Muscle of leg (tissue), 3 donors: ENCODE measurements at regions not wholly inside any gene's neighbourhood (a gene's known extent, or its start where the extent isn't known, plus 50 kb on each side); places are given as distances from the start of the nearest gene placed in this dataset.
"Not testable (repeated sequence)": the region's sequence is repeated elsewhere in the genome, so short reads cannot be mapped to it uniquely, and the experiment has no call there.

Experiments
- DNase-seq: peaks from one replicate; pipeline ENCODE4 v3.0.0; 2013
- H3K27ac ChIP-seq: one replicate; pipeline ENCODE4 v1.5.1; 2013; ENCODE audit warnings: mild to moderate bottlenecking, low read length, control low read depth
- H3K27me3 ChIP-seq: one replicate; pipeline ENCODE4 v1.6.1; 2013; ENCODE audit warnings: low read length; ENCODE audit not compliant: control insufficient read depth, insufficient read depth
- H3K36me3 ChIP-seq: one replicate; pipeline ENCODE4 v1.6.1; 2013; ENCODE audit warnings: low read length; ENCODE audit not compliant: control insufficient read depth, insufficient read depth
- H3K4me1 ChIP-seq: one replicate; pipeline ENCODE4 v1.6.1; 2013; ENCODE audit warnings: low read length; ENCODE audit not compliant: control insufficient read depth, insufficient read depth
- H3K4me3 ChIP-seq: one replicate; pipeline ENCODE4 v1.5.1; 2013; ENCODE audit warnings: low read length, control low read depth
- H3K9me3 ChIP-seq: replicated peaks from 2 replicates; pipeline ENCODE4 v1.6.1; 2013; ENCODE audit warnings: low read depth, low read length; ENCODE audit not compliant: control insufficient read depth
- WGBS: methylation state at CpG from one replicate; pipeline ENCODE4 v1.1.5; 2013; ENCODE audit warnings: missing lambda C conversion rate; ENCODE audit not compliant: insufficient coverage; 5-methylcytosine and 5-hydroxymethylcytosine counted together

DNA sequence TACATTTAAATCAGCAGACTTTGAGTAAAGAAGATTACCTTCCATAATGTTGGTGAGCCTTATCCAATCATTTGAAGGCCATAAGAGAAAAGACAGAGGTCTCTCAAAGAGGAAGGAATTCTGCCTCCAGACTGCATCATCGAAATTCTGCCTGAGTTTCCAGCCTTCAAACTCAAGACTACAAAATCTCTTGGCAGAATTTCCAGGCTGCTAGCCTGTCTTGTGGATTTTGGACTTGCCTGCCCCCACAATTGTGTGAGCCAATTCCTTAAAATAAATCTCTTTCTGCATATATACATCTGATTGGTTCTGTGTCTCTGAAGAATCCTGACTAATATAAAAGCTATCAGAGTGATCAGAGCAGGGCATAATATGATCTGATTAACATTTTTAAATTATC lies 216.6 kb upstream of the CPHXL start:
- H3K36me3 ChIP-seq: no peaks in the 10 kb centered on the region
- H3K9me3 ChIP-seq: no peaks in the 10 kb centered on the region
- no peaks in the 10 kb centered on the region for H3K27me3 ChIP-seq
- no peaks in the 10 kb centered on the region for H3K4me1 ChIP-seq
- H3K27ac ChIP-seq: no peak overlapping the region
- 0% methylated on average over 1 of the region's 1 CpG for WGBS
- peak; percentile 46 for DNase-seq
- H3K4me3 ChIP-seq: no peak overlapping the region

DNA sequence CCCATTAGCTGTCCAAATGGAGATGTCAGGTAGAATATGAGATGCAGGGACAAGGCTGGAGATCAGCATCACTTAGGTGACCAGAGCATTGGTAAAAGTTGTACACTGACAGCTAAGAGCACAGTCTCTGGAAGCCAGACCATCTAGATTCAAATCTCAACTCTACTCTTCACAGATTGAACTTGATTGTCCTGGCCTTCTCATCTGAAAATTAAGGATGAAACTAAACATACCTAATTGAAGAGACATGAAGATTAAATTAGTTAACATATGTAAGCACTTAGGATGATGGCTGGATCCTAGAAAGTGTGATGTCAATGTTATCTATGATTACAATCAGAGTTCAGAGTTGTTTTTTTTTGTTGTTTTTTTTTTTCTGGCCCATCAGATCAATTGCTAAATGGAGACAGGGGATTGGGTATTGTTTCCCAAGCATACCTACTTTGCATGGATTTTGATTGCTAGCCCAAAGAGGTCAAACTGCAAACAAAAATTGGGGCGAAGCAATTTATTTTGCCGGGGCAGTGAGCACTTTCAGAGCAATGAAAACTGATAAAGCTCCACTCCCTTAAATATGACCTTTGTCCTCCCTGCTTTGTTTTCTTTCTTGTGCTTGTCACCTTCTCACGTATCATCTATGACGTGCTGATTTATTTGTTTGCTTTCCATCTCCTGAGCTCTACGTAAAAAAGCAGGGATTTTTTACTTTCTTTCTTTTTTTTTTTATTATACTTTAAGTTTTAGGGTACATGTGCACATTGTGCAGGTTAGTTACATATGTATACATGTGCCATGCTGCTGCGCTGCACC lies 217.6 kb upstream of the CPHXL start:
- Histone ChIP-seq H3K9me3 (no peaks in the 10 kb centered on the region), H3K27me3 (no peaks in the 10 kb centered on the region), H3K4me3 (no peak overlapping the region), H3K4me1 (no peaks in the 10 kb centered on the region), H3K36me3 (no peaks in the 10 kb centered on the region), H3K27ac (no peak overlapping the region)
- 79% methylated on average over 2 of the region's 6 CpGs for WGBS
- DNase-seq: no peak

DNA sequence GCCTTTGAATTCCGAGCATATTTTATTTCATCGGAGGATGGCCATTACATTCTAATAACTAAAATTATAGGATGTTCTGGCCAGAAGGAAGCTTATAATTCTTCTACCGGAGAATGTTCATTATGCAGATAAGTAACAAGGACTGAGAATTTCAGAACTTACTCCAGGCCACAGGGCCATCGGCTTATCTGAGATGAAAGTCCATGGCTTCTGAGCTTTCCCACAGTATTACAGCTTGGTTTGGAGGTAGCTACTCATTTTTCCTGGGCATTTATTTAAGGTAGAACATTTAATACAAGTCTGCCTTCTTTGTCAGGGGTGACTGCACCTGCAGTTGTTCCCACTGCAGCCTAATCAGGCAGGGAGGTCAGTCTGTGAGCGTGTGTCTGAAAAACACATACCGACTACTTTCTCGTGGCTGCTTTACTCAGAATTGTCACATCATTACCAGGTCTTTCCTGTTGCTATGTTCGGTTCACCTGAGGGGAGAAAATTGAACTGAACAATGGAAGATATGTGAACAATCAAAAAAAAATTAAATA lies 219.7 kb upstream of the CPHXL start:
- no peaks in the 10 kb centered on the region for H3K9me3 ChIP-seq
- H3K27me3 ChIP-seq: no peaks in the 10 kb centered on the region
- H3K36me3 ChIP-seq: no peaks in the 10 kb centered on the region
- H3K4me3 ChIP-seq: no peak overlapping the region
- H3K4me1 ChIP-seq: no peaks in the 10 kb centered on the region
- H3K27ac ChIP-seq: no peak overlapping the region
- no peak for DNase-seq
- WGBS: no CpG with 5 or more reads among the region's 8 CpGs

DNA sequence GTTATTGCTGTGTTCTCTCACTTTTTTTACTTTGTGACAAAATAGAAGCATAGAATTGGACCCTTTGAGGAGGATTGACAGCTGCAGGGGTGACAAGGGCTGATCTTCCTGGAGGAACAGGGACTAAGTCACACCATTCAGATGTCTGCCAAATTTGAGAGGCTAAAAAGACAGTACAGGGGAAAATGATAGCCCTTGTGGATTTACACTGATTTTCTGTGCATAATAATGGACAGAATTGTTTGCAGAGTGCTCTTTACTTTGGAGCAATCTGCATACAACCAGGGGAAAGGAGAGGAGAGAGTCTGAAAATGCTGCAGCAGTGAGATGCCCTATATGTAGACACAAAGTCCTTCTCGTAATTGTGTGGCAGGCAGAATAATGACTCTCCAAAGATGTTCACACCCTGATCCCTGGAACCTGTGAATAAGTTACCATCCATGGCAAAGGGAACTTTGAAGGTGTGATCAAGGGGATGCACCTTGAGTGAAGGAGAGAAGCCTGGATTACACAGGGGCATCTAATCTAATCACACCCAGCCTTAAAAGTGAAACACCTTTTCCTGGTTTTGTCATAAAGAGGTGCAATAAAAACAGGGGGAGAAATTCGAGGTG lies 221.4 kb upstream of the CPHXL start:
- 20% methylated on average over 1 of the region's 2 CpGs for WGBS
- no peaks in the 10 kb centered on the region for H3K4me1 ChIP-seq
- H3K27me3 ChIP-seq: no peaks in the 10 kb centered on the region
- no peak overlapping the region for H3K27ac ChIP-seq
- no peaks in the 10 kb centered on the region for H3K9me3 ChIP-seq
- no peak overlapping the region for H3K4me3 ChIP-seq
- H3K36me3 ChIP-seq: no peaks in the 10 kb centered on the region
- DNase-seq: no peak

DNA sequence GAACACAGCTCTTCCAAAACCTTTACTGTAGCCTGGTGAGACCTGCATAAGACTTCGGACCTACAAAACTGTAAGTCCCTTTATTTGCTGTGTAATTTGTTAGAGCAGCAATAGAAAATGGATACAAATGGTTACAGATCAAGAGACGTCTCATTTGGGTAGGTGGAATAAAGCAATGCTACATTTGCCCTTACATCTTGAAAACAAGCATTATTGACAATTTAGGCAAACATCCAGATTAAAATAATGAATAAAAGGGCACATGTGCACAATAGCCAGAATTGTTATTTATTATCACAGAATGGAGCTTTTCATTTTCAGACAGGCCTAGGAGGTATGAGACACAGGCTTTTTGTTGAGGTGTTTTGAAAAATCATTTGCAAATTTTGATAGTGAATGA lies 222.2 kb upstream of the CPHXL start:
- Histone ChIP-seq H3K4me3 (no peak overlapping the region), H3K27ac (no peak overlapping the region), H3K27me3 (no peaks in the 10 kb centered on the region), H3K36me3 (no peaks in the 10 kb centered on the region), H3K9me3 (no peaks in the 10 kb centered on the region), H3K4me1 (no peaks in the 10 kb centered on the region)
- DNase-seq: no peak
- no CpG with 5 or more reads among the region's 2 CpGs for WGBS

DNA sequence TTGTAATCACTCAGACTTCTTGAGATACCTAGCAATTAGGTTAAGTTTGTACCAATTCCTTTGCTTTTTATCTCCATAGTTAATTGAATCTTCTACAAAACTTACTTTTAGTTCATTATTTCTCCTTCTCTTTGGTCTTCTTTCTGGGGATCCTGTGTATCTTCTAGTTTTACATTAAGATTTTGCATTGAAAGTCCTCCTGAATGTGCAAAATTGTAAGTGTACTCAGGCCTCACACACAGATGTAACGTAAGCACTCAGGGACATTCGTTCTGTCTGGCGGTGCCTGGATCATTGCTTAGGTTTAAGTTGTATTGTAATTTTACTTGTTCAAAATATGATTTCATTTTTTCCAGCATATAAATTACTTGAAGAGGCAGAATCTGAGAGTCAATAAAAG lies 222.6 kb upstream of the CPHXL start:
- no peak overlapping the region for H3K27ac ChIP-seq
- DNase-seq: no peak
- no peaks in the 10 kb centered on the region for H3K4me1 ChIP-seq
- H3K36me3 ChIP-seq: no peaks in the 10 kb centered on the region
- no peaks in the 10 kb centered on the region for H3K9me3 ChIP-seq
- no CpG with 5 or more reads among the region's 3 CpGs for WGBS
- H3K27me3 ChIP-seq: no peaks in the 10 kb centered on the region
- no peak overlapping the region for H3K4me3 ChIP-seq

DNA sequence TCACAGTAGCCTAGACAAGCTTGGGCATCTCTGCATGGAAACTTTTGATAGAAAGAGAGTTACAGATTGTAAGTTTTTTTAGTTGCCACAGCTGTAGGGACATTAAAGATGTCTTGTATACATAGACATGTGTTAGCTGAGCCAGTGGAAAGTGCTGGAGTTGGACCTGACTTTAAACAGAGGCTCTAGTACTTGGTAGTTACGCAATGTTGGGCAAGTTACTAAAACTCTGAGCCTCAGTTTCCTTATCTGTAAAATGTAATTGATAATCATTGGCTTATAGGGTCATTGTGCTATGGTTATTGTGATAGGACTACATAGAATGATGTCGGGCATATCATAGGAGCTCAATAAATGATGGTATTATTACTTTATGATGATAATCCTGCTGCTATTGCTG lies 225.8 kb upstream of the CPHXL start:
- no CpG with 5 or more reads among the region's 2 CpGs for WGBS
- no peaks in the 10 kb centered on the region for H3K4me1 ChIP-seq
- H3K4me3 ChIP-seq: no peak overlapping the region
- H3K36me3 ChIP-seq: no peaks in the 10 kb centered on the region
- DNase-seq: no peak
- no peaks in the 10 kb centered on the region for H3K27me3 ChIP-seq
- H3K9me3 ChIP-seq: no peaks in the 10 kb centered on the region
- H3K27ac ChIP-seq: no peak overlapping the region

DNA sequence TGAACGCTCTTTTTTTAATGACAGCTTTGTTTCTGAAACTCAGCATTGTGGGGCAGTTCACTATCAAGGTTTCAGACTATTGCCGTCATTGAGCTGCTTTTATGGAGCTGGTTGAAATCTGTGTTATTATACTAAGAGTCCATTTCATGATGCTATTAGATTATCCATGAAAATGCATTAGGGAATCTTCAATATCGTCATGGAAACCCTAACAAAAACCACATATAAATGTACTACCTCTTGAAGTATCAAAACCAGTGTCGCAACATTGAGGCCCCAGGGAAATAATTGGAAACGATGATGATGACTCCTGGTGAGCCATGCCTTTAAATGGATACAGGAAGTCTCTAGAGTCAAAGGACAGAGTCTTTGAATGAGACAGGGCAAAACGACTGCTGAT lies 231.6 kb upstream of the CPHXL start:
- no peak for DNase-seq
- Histone ChIP-seq H3K4me1 (no peaks in the 10 kb centered on the region), H3K4me3 (no peak overlapping the region), H3K9me3 (no peaks in the 10 kb centered on the region), H3K27me3 (no peaks in the 10 kb centered on the region), H3K27ac (no peak overlapping the region), H3K36me3 (no peaks in the 10 kb centered on the region)
- 49% methylated on average over 3 of the region's 6 CpGs for WGBS

DNA sequence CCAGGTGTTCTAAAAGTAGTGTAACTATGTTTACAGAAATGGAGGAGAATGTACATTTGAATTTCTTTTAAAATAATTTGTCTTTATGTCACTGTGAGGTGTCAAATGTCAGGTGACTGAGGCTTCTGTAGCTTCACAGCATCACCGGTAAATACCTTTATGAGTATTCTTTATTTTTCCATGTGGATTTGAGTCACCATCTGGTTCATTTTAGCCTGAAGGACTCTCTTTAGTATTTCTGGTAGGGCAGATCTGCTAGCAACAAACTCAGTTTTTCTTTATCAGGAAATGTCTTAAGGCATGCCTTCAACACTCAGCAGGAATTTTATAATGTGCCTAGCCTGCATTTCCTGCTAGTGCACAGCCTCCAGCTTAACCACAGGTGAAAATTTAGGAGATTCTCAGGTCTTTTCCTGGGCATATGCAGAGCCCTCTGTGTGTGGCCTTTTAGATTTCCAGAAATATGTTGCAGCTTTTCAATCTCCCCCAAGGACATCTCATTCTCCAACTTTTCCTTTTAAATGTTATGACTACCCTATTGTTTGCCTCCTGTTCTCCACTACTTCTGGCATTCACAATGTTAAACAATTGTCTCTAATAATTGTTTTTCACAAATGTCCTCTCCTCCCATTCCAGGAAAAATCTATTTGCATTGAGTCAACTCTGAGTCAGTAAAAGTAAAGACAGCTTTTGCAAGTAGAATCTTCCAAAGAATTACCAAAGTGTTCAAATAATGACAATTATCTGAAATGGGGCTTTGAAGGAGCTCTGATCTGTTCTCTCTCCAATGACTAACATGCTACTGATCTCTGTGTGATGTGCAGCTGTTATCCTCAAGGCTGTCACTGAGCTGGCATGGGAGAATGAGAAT lies 239.4 kb upstream of the CPHXL start:
- no peaks in the 10 kb centered on the region for H3K27me3 ChIP-seq
- no peak for DNase-seq
- H3K27ac ChIP-seq: no peak overlapping the region
- no peak overlapping the region for H3K4me3 ChIP-seq
- H3K36me3 ChIP-seq: no peaks in the 10 kb centered on the region
- no peaks in the 10 kb centered on the region for H3K4me1 ChIP-seq
- WGBS: no CpG with 5 or more reads among the region's 1 CpG
- no peaks in the 10 kb centered on the region for H3K9me3 ChIP-seq

DNA sequence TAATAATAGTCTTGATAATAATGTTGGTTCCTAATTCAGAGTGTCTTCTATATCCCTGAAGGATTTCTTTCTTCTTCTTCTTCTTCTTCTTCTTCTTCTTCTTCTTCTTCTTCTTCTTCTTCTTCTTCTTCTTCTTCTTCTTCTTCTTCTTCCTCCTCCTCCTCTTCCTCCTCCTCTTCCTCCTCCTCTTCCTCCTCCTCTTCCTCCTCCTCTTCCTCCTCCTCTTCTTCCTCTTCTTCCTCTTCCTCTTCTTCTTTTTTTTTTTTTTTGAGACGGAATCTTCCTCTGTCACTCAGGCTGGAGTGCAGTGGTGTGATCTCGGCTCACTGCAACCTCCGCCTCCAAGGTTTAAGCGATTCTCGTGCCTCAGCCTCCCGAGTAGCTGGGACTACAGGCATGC lies 242.8 kb upstream of the CPHXL start:
- not testable (repeated sequence) for H3K9me3 ChIP-seq, H3K4me1 ChIP-seq, H3K27me3 ChIP-seq, H3K36me3 ChIP-seq, H3K4me3 ChIP-seq, DNase-seq, H3K27ac ChIP-seq
- no CpG with 5 or more reads among the region's 6 CpGs for WGBS
